SKM-1 (cell line): ENCODE measurements at regions not wholly inside any gene's neighbourhood (a gene's known extent, or its start where the extent isn't known, plus 50 kb on each side); places are given as distances from the start of the nearest gene placed in this dataset.
A peak's percentile ranks its signal among the peaks of the same experiment; 100 is the strongest.

Experiments used
- DNase-seq: peaks from one replicate; lab custom pipeline; 2025; ENCODE audit not compliant: unreplicated experiment; lab: John Stamatoyannopoulos, UW

DNA sequence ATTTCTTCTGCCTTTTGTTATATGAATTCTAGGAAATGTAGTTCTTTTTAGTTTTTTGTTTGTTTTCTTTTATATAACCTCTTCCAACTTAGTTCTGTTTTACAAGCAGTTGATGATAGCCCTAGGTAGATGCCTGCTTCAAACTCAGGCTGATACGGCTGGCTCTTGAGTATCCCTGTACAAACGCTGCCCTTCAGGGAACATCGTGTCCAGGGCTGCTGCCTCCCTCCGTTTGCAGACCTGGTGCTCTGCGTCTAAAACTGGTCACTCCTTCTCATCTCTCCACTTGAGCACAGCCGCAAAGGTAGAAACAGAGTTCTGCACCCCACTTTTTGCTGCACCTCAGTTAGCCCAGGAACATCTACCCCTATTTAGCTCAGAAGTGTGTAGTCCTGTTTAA is 310.1 kb downstream of the PRL start:
- DNase-seq = no peak

DNA sequence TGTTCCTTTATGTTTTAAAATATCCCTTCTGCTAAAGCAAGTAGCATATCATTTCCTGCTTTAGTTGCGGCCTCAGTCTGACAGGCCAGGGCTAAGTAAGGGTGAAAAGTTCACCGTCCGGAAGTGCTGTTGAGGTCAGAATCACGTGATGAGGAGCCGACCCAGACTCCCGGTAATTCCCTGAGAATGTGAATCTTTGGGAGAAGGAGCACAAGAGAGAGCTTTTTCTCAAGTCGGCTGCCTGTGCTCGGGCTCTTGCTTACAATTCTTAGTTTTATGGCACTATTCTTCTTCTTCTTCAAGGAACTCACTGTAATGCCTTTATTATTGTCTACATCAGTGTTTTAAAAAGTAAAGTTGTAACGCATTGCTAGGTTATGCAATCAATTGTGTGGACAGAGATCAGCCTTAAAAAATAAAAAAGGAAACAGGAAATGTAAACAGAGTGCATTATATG is 309.3 kb downstream of the PRL start:
- peak; percentile 56 for DNase-seq

DNA sequence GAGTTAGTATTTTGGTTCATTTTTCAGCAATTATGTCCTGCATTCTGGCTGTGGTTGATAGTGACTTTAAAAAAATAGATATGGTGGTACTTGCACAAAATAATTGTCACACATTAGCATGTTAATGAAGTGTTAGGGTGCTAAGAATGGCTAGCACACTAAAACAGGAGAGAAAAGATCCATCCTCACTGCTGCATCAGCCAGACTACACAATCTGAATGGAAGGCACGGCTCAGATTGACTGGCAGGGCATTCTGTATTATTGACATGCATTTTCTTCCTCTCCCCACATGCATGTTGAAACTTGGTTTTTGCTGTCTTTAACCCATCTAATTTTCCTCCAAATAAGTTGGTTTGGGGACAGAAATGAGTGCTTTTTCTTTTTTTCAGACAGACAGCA is 306.3 kb downstream of the PRL start:
- no peak for DNase-seq

GRCh38 chr6:21992178-21992967 is 304.5 kb downstream of the PRL start:
- DNase-seq = no peak

GRCh38 chr6:21993841-21994240 is 303.0 kb downstream of the PRL start:
- DNase-seq = no peak

GRCh38 chr6:21994821-21995220 is 302.0 kb downstream of the PRL start:
- DNase-seq = no peak

GRCh38 chr6:21995318-21995717 is 301.5 kb downstream of the PRL start:
- DNase-seq = no peak

DNA sequence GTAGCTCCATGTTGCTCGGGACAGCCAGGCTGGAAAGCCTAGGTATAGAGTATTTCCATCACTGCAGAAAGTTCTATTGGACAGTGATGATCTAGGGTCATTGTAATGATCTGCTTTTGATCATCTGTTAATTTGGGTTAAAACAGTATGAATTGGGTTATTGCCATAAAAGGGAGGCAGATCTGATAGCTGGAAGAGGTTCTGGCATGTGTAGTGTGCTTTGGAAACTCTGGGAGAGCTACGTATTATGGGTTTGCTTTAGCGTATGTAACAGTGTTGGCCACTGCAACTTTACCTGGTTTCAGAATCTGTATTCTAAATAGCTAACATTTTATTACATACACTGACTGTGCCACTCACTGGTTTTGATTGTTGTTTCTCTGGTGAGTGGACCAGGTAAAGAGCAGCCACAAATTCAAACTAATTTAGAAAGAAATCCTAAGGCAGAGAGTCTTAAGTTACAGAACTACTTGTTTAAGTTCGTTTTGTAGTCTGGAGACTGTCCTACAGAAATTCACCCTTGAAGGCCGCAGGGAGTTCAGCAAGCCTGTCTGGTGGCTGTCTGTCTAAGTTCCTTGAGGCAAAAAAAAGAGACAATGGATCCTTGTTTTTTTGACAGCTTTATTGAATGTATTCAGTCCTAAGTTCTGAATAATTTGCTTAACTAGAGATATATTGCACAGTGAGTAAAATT is 300.3 kb downstream of the PRL start:
- no peak for DNase-seq

GRCh38 chr6:21997119-21998037 is 299.5 kb downstream of the PRL start:
- DNase-seq = no peak

- DNase-seq = no peak
Measured at GRCh38 chr6:21998582-21998981, 298.3 kb downstream of the PRL start.

DNA sequence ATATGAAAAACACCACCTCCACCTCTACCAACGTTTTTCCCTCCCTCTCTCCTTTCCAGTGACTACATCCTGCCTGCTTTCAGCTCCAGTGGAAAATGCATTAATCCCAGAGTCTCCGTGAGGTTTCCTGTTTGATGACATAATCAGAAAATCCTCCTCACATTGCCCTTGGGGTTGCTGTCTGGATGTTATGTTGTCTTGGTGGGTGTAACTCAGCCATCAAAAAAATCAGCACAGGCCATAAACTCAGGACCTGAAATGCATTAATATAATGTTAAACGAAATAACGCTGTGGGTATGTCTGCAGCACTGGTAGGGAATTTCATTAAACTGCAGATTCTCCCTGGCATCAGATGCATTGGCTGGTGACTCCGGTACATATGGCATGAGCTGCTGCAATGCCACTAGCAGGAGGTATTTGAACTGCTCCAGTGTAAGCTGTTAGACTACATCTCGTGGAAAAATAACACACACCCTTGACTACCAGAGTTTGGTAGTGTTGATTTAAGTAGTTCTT is 297.8 kb downstream of the PRL start:
- no peak for DNase-seq

DNA sequence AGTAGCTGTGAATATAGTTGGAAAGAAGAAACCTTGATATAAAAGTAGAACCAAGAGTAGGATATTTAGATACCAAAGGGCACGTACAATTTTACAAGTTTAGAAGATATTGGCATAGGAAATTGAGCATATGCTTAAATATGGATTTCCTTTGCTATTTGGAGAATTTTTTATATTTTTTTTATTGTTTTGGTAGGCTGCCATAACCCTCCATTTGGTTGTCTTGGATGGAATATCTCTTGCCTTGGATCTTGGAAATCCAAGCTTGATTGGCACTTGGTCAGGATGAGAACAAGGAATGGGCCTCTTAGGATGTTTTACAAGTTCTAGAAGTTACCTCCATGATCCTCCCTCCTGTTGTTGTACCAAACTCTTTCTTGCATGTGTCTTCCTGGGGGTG is 297.1 kb downstream of the PRL start:
- DNase-seq = no peak

- DNase-seq = no peak
Measured at GRCh38 chr6:22001396-22002027, 295.3 kb downstream of the PRL start.

- DNase-seq = no peak
Measured at GRCh38 chr6:22003287-22003686, 293.5 kb downstream of the PRL start.

DNA sequence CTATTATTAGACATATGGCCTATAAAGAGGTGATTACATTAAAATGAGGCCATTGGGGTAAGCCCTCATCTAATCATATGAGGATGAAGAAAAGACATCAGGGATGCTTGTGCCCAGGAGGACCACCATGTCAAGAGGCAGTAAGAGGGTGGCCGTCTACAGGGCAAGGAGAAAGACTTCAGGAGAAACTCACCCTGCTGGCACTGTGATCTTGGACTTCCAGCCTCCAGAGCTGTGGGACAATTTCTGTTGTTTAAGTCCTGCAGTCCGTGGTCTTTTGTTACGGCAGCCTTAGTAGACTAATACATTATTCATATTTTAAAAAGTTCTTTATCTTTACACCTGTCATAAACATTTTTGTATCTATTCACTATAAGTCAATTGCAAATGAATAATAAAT is 290.0 kb downstream of the PRL start:
- no peak for DNase-seq

GRCh38 chr6:22007469-22007868 is 289.4 kb downstream of the PRL start:
- DNase-seq = no peak

- DNase-seq = no peak
Measured at GRCh38 chr6:22008248-22008836, 288.5 kb downstream of the PRL start.

DNA sequence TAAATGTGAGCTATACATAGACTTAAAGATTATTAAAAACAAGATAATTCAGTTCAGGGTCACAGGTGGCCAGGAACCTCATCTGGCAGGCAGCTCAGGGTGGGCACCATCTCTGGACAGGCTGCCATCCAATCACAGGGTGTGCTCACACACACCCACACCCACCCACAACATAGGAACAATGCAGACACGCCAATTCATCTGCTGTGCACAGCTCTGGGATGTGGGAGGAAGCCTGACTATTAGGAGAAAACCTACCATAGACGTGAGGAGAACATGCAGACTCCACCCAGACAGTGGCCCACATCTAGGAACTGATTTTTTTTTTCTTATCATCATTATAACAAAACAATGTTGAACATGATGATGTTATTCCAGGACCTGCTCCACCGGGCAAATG is 286.7 kb downstream of the PRL start:
- no peak for DNase-seq

DNA sequence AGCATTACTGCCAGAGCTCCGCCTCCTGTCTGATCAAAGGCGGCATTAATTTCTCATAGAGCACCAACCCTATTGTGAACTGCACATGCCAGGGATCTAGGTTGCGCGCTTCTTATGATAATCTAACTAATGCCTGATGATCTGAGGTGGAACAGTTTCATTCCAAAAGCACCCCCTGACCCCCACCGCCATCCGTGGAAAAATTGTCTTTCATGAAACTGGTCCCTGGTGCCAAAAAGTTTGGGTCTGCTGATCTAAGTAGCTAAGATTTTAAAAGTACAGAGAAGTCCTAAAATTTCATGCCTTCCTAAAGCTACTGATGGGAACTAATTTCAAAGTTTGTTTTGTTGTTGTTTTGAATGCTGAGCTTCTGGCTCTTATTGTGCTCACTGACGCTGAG is 281.6 kb downstream of the PRL start:
- no peak for DNase-seq

DNA sequence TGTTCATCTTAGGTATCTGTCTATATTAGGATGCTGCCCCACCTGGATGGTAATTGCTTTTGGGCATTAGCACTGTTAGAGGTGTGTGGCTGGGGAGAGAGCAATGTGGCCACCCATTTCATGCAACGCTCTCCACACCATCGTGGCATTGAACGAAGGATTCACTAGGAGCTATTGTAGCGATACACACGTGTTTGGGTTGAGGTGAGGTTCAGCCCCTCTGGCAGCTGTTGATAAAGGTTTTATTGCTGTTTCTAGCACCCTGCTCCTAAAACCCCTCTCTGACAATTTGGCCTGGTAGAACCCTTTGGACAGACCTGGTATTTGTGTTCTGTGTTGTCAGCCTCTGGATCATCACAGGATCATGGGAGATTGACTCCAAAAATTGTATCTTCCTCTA is 280.9 kb downstream of the PRL start:
- no peak for DNase-seq
